HEK293 (cell line): ENCODE measurements at regions not wholly inside any gene's neighbourhood (a gene's known extent, or its start where the extent isn't known, plus 50 kb on each side); places are given as distances from the start of the nearest gene placed in this dataset.

Experiments
- CTCF ChIA-PET: fragments of 350-600 bp; formaldehyde crosslinking; extraction: SDS; loops from one replicate; lab custom pipeline; 2021; ENCODE audit warnings: antibody characterized with exemption; lab: Yijun Ruan, JAX
- POLR2A ChIA-PET: fragments of 300-600 bp; formaldehyde crosslinking; extraction: SDS; loops from one replicate; lab custom pipeline; 2020; ENCODE audit warnings: antibody characterized with exemption, inconsistent platforms; lab: Yijun Ruan, JAX
- H3K27ac ChIP-seq: fragments of 200-500 bp; sonication (Bioruptor generic); 2 replicates; pipeline ENCODE4 v1.5.1; 2014; ENCODE audit warnings: low read depth, low read length, control low read depth, inconsistent platforms; ENCODE audit errors: extremely low read depth
- H3K36me3 ChIP-seq, 2 experiments: fragments of 200-500 bp in 1 of 2; sonication (Bioruptor generic) in 1 of 2; 1 replicate in 1 of 2; 2 replicates in 1 of 2; pipeline ENCODE4 v1.5.1; 2014 to 2017; ENCODE audit warnings: inconsistent platforms in 2 of 2, low read length in 2 of 2; ENCODE audit not compliant: control insufficient read depth in 2 of 2, insufficient read depth in 1 of 2
- H3K4me1 ChIP-seq: fragments of 200-500 bp; sonication (Bioruptor generic); 2 replicates; pipeline ENCODE4 v1.5.1; 2014; ENCODE audit warnings: mild to moderate bottlenecking, low read length, inconsistent platforms; ENCODE audit not compliant: control insufficient read depth, insufficient read depth
- H3K4me3 ChIP-seq: 2 replicates; pipeline ENCODE4 v1.5.1; 2011; ENCODE audit warnings: low read depth, mild to moderate bottlenecking, control low read depth, low read length, moderate library complexity
- H3K9me3 ChIP-seq: fragments of 200-500 bp; sonication (Bioruptor generic); 2 replicates; pipeline ENCODE4 v1.5.1; 2014; ENCODE audit warnings: low read depth, low read length, inconsistent platforms; ENCODE audit not compliant: control insufficient read depth, insufficient read depth
- BCL6B ChIP-seq: fragments of 450-650 bp; formaldehyde crosslinking; IDR thresholded peaks from 2 replicates; pipeline ENCODE4 v1.5.1; 2017; ENCODE audit warnings: missing biosample characterization, missing genetic modification characterization
- CTCF ChIP-seq: fragments of 450-650 bp; formaldehyde crosslinking; IDR thresholded peaks from 2 replicates; pipeline ENCODE4 v1.5.1; 2016; ENCODE audit warnings: missing biosample characterization, missing genetic modification characterization
- FEZF1 ChIP-seq: fragments of 450-650 bp; formaldehyde crosslinking; IDR thresholded peaks from 2 replicates; pipeline ENCODE4 v1.5.1; 2016; ENCODE audit warnings: missing biosample characterization, missing genetic modification characterization
- GLI2 ChIP-seq: fragments of 450-650 bp; formaldehyde crosslinking; IDR thresholded peaks from 2 replicates; pipeline ENCODE4; 2017; ENCODE audit warnings: missing biosample characterization, missing genetic modification characterization, low read depth, borderline replicate concordance
- IKZF3 ChIP-seq: fragments of 450-650 bp; IDR thresholded peaks from 2 replicates; pipeline ENCODE4 v1.5.0; 2018; ENCODE audit warnings: missing biosample characterization, mild to moderate bottlenecking, missing genetic modification characterization, moderate library complexity
- KLF16 ChIP-seq: fragments of 450-650 bp; formaldehyde crosslinking; IDR thresholded peaks from 2 replicates; pipeline ENCODE4 v1.5.1; 2017; ENCODE audit warnings: missing biosample characterization, missing genetic modification characterization
- KLF9 ChIP-seq: fragments of 450-650 bp; formaldehyde crosslinking; IDR thresholded peaks from 2 replicates; pipeline ENCODE4 v1.5.1; 2016; ENCODE audit warnings: missing biosample characterization, missing genetic modification characterization, low read depth
- PATZ1 ChIP-seq: fragments of 450-650 bp; formaldehyde crosslinking; IDR thresholded peaks from 2 replicates; pipeline ENCODE4 v1.5.1; 2016; ENCODE audit warnings: missing biosample characterization, missing genetic modification characterization
- REPIN1 ChIP-seq: fragments of 450-650 bp; formaldehyde crosslinking; IDR thresholded peaks from 2 replicates; pipeline ENCODE4 v1.5.1; 2017; ENCODE audit warnings: missing biosample characterization, missing genetic modification characterization, low read depth
- YY1 ChIP-seq: fragments of 450-650 bp; formaldehyde crosslinking; IDR thresholded peaks from 2 replicates; pipeline ENCODE4 v1.5.1; 2018; ENCODE audit warnings: missing biosample characterization, missing genetic modification characterization
- ZEB2 ChIP-seq: fragments of 450-650 bp; formaldehyde crosslinking; IDR thresholded peaks from 2 replicates; pipeline ENCODE4 v1.5.1; 2016; ENCODE audit warnings: missing biosample characterization, missing genetic modification characterization
- ZNF155 ChIP-seq: fragments of 450-650 bp; formaldehyde crosslinking; IDR thresholded peaks from 2 replicates; pipeline ENCODE4 v1.5.1; 2016; ENCODE audit warnings: missing biosample characterization, missing genetic modification characterization
- ZNF157 ChIP-seq: fragments of 450-650 bp; formaldehyde crosslinking; IDR thresholded peaks from 2 replicates; pipeline ENCODE4 v1.5.1; 2016; ENCODE audit warnings: missing biosample characterization, missing genetic modification characterization
- ZNF169 ChIP-seq: fragments of 450-650 bp; formaldehyde crosslinking; IDR thresholded peaks from 2 replicates; pipeline ENCODE4 v1.5.1; 2016; ENCODE audit warnings: missing biosample characterization, missing genetic modification characterization
- ZNF175 ChIP-seq: fragments of 450-650 bp; formaldehyde crosslinking; IDR thresholded peaks from 2 replicates; pipeline ENCODE4 v1.5.1; 2016; ENCODE audit warnings: missing biosample characterization, missing genetic modification characterization
- ZNF202 ChIP-seq: fragments of 450-650 bp; formaldehyde crosslinking; IDR thresholded peaks from 2 replicates; pipeline ENCODE4 v1.5.1; 2016; ENCODE audit warnings: missing biosample characterization, missing genetic modification characterization, borderline replicate concordance
- ZNF292 ChIP-seq: fragments of 450-650 bp; formaldehyde crosslinking; IDR thresholded peaks from 2 replicates; pipeline ENCODE4 v1.5.1; 2016; ENCODE audit warnings: low read depth, missing biosample characterization, missing genetic modification characterization, borderline replicate concordance
- ZNF302 ChIP-seq: fragments of 450-650 bp; formaldehyde crosslinking; IDR thresholded peaks from 2 replicates; pipeline ENCODE4 v1.5.1; 2016; ENCODE audit warnings: missing biosample characterization, missing genetic modification characterization, low read depth
- ZNF335 ChIP-seq: fragments of 450-650 bp; formaldehyde crosslinking; conservative IDR thresholded peaks from 2 replicates; pipeline ENCODE4 v1.5.1; 2016; ENCODE audit warnings: missing biosample characterization, missing genetic modification characterization
- ZNF354C ChIP-seq: fragments of 450-650 bp; formaldehyde crosslinking; IDR thresholded peaks from 2 replicates; pipeline ENCODE4 v1.5.1; 2016; ENCODE audit warnings: missing biosample characterization, missing genetic modification characterization, low read depth, borderline replicate concordance
- ZNF366 ChIP-seq: fragments of 450-650 bp; formaldehyde crosslinking; conservative IDR thresholded peaks from 2 replicates; pipeline ENCODE4 v1.5.1; 2016; ENCODE audit warnings: missing biosample characterization, missing genetic modification characterization
- ZNF48 ChIP-seq: fragments of 450-650 bp; formaldehyde crosslinking; IDR thresholded peaks from 2 replicates; pipeline ENCODE4 v1.5.1; 2016; ENCODE audit warnings: missing biosample characterization, missing genetic modification characterization
- ZNF621 ChIP-seq: fragments of 450-650 bp; formaldehyde crosslinking; IDR thresholded peaks from 2 replicates; pipeline ENCODE4 v1.5.1; 2017; ENCODE audit warnings: missing biosample characterization, missing genetic modification characterization
- ZNF658 ChIP-seq: fragments of 450-650 bp; formaldehyde crosslinking; IDR thresholded peaks from 2 replicates; pipeline ENCODE4; 2016; ENCODE audit warnings: missing biosample characterization, missing genetic modification characterization
- ZNF660 ChIP-seq: fragments of 450-650 bp; IDR thresholded peaks from 2 replicates; pipeline ENCODE4 v1.5.1; 2018; ENCODE audit warnings: missing biosample characterization, mild to moderate bottlenecking, missing genetic modification characterization
- ZNF704 ChIP-seq: fragments of 450-650 bp; formaldehyde crosslinking; IDR thresholded peaks from 2 replicates; pipeline ENCODE4 v1.5.1; 2016; ENCODE audit warnings: missing biosample characterization, missing genetic modification characterization
- ZNF768 ChIP-seq: fragments of 450-650 bp; formaldehyde crosslinking; IDR thresholded peaks from 2 replicates; pipeline ENCODE4 v1.5.1; 2018; ENCODE audit warnings: missing biosample characterization, mild to moderate bottlenecking, missing genetic modification characterization
- ZSCAN18 ChIP-seq: fragments of 450-650 bp; formaldehyde crosslinking; IDR thresholded peaks from 2 replicates; pipeline ENCODE4 v1.5.1; 2016; ENCODE audit warnings: missing biosample characterization, missing genetic modification characterization

GRCh38 chr3:154753101-154753500 lies 323.1 kb upstream of the GPR149 start (continued):
- TF ChIP-seq ZNF169 (tag by site-specific recombination) (no peak), ZNF48 (no peak), ZNF704 (no peak), ZNF621 (tag by site-specific recombination) (no peak), YY1 (no peak), ZSCAN18 (tag by site-specific recombination) (no peak), CTCF (no peak), ZNF354C (tag by site-specific recombination) (no peak), ZNF302 (tag by site-specific recombination) (no peak), ZNF175 (no peak)

DNA sequence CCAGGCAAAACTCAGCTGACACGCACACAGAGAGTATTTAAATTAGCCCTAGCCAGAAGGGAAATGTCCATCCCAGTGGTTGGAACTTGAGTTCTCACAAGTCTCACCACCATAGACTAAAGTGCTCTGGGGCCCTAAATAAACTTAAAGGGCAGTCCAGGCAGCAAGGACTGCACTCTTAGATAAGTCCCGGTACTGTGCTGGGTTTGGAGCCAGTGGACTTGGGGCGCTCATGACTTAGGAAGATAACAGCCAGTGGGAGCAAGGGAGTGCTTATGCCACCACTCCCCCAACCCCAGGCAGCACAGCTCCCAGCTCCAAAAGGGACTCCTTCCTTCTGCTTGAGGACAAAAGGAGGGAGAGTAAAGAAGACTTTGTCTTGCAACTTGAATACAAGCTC lies 319.5 kb upstream of the GPR149 start:
- H3K27ac ChIP-seq = no peak overlapping the region
- CTCF ChIA-PET = no interaction called here
- no peak overlapping the region for H3K4me3 ChIP-seq
- POLR2A ChIA-PET = no interaction called here
- TF ChIP-seq ZNF202 (tag by site-specific recombination) = no peak
- TF ChIP-seq ZNF366 (tag by site-specific recombination) = no peak
- TF ChIP-seq IKZF3 (tag by site-specific recombination) = no peak
- TF ChIP-seq REPIN1 (tag by site-specific recombination) = no peak
- no peak for TF ChIP-seq GLI2 (tag by site-specific recombination)
- no peak for TF ChIP-seq ZNF292 (tag by site-specific recombination)
- no peak for TF ChIP-seq FEZF1 (tag by site-specific recombination)
- TF ChIP-seq ZNF169 (tag by site-specific recombination) = no peak
- TF ChIP-seq KLF9 (tag by site-specific recombination) = no peak
- H3K4me1 ChIP-seq = no peaks in the 10 kb centered on the region
- no peaks in the 10 kb centered on the region for H3K9me3 ChIP-seq
- H3K36me3 ChIP-seq = no peaks in the 10 kb centered on the region

GRCh38 chr3:154745929-154746328 lies 315.9 kb upstream of the GPR149 start:
- TF ChIP-seq ZNF335 (tag by site-specific recombination) = no peak
- no peak for TF ChIP-seq ZNF768 (tag by site-specific recombination)
- no peak for TF ChIP-seq PATZ1 (tag by site-specific recombination)
- no peak for TF ChIP-seq ZNF660 (tag by site-specific recombination)
- TF ChIP-seq ZEB2 (tag by site-specific recombination) = no peak
- TF ChIP-seq ZNF175 = no peak
- no peak for TF ChIP-seq BCL6B
- no peak for TF ChIP-seq ZNF658 (tag by site-specific recombination)
- no peak for TF ChIP-seq ZNF157 (tag by site-specific recombination)
- no peak for TF ChIP-seq IKZF3 (tag by site-specific recombination)
- TF ChIP-seq KLF16 (tag by site-specific recombination) = no peak
- no peak for TF ChIP-seq ZNF155 (tag by site-specific recombination)
- TF ChIP-seq FEZF1 (tag by site-specific recombination) = no peak
- Histone ChIP-seq H3K27ac (no peak overlapping the region), H3K4me3 (no peak overlapping the region), H3K4me1 (no peaks in the 10 kb centered on the region), H3K36me3 (no peaks in the 10 kb centered on the region), H3K9me3 (no peaks in the 10 kb centered on the region)
- ChIA-PET POLR2A (no interaction called here), CTCF (no interaction called here)
